ENCODE measurements at regions not wholly inside any gene's neighbourhood (a gene's known extent, or its start where the extent isn't known, plus 50 kb on each side); places are given as distances from the start of the nearest gene placed in this dataset.

DNA sequence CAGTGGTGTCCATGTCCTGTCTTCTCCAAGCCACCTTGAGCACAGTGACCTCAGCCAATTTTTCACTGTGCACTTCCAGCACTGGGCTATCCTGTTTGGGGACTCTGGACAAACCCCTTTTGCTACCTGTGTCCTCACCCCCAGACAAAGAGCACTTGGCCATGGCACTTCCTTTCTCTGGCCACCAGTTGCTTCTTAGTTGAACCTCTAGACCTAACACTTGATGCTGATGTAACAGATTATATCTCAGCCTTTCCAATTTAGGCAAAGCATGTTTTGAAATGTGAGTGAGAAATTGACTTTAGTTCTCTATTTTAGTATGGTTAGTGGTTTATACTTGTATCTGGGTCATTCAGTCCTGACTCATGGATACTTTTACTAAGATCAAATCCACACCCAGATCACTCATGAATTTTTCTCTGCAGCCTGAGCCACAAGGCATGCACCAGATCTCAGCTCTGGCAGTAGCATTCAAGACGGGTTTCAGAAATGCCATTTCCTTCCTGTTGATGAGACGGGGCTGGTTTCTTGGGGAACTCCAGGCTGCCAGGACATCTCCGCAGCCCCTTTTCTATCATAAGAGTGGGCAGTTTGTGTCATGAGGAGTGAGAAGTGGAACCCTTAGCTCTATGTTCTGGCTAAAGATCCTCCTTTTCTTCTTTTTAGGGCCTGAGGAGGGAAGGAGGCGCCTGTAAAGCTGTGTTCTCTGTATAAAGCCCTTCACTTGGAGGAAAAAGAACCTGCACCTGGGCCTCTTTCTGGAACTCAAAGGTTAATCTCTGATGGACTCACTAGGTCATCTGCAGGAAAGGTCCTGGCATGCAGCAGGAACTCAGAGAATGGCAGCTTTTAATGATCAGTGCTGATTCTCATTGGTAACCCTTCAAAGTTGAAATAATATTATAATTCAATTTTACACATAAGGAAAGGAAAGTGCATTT, 185.6 kb upstream of the TENM4 start:
- CTCF ChIA-PET (ENCODE audit: low intra/inter-chr PET ratio, low total read pairs) = no interaction called here
- H3K36me3 ChIP-seq (replicated peaks in 1 of 2; ENCODE audit: control insufficient read depth in 1 of 2, insufficient read depth in 2 of 2, low read length in 2 of 2) = no peaks in the 10 kb centered on the region
- H3K9ac ChIP-seq (ENCODE audit: insufficient read depth, low read depth, low read length) = no peak overlapping the region
- H3K27ac ChIP-seq (ENCODE audit: extremely low read length, insufficient read depth, low read length) = no peak overlapping the region
- POLR2A ChIA-PET = no interaction called here
- no peak for TF ChIP-seq ZNF335 (CRISPR knock-in tag; IDR thresholded peaks at IDR 0.05)
- no TSS peak for BruUV-seq (replicated peaks)
- no peaks in the 10 kb centered on the region for H3K27me3 ChIP-seq (ENCODE audit: control insufficient read depth in 1 of 2, insufficient read depth in 2 of 2, low read length in 2 of 2)
- no peak for DNase-seq (ENCODE audit: low spot score)
- in situ Hi-C loops (cut with HindIII; ENCODE audit: extremely low pct_ligation_motif_present, low pct_unique_long_range_greater_than_20kb) (no loop called here), intact Hi-C loops (cut with micrococcal nuclease; ENCODE audit: unreplicated experiment) (no loop called here)
- no peak overlapping the region for H2AFZ ChIP-seq (ENCODE audit: low read length)
- no peaks in the 10 kb centered on the region for H3K79me2 ChIP-seq (ENCODE audit: insufficient read depth, low read length)
- H3K9me3 ChIP-seq (ENCODE audit: low read length) = no peaks in the 10 kb centered on the region
- H4K20me1 ChIP-seq (ENCODE audit: insufficient read depth, low read length) = no peaks in the 10 kb centered on the region
- no peak for FAIRE-seq
- 20% methylated on average over 4 of the region's 4 CpGs for whole genome bisulfite sequencing (ENCODE audit: low lambda C conversion rate)
- H3K4me2 ChIP-seq (ENCODE audit: low read depth, low read length) = no peak overlapping the region
- H3K4me3 ChIP-seq (replicated peaks in 1 of 3; ENCODE audit: insufficient read depth in 1 of 3, low read depth in 2 of 3, low read length in 3 of 3) = no peak overlapping the region
- no peak for ATAC-seq
- H3K4me1 ChIP-seq (ENCODE audit: insufficient read depth, low read length) = no peaks in the 10 kb centered on the region

- H3K79me2 ChIP-seq (ENCODE audit: insufficient read depth, low read length) = no peaks in the 10 kb centered on the region
- H3K4me2 ChIP-seq (ENCODE audit: low read depth, low read length) = no peak overlapping the region
- ChIA-PET POLR2A (no interaction called here), CTCF (ENCODE audit: low intra/inter-chr PET ratio, low total read pairs) (no interaction called here)
- ATAC-seq = no peak
- no peak overlapping the region for H3K27ac ChIP-seq (ENCODE audit: extremely low read length, insufficient read depth, low read length)
- in situ Hi-C loops (cut with HindIII; ENCODE audit: extremely low pct_ligation_motif_present, low pct_unique_long_range_greater_than_20kb) (no loop called here), intact Hi-C loops (cut with micrococcal nuclease; ENCODE audit: unreplicated experiment) (no loop called here)
- no TSS peak for BruUV-seq (replicated peaks)
- H3K4me3 ChIP-seq (replicated peaks in 1 of 3; ENCODE audit: insufficient read depth in 1 of 3, low read depth in 2 of 3, low read length in 3 of 3) = no peak overlapping the region
- FAIRE-seq = no peak
- no peak overlapping the region for H3K9ac ChIP-seq (ENCODE audit: insufficient read depth, low read depth, low read length)
- no peak for DNase-seq (ENCODE audit: low spot score)
- no peak overlapping the region for H2AFZ ChIP-seq (ENCODE audit: low read length)
- no peaks in the 10 kb centered on the region for H3K36me3 ChIP-seq (replicated peaks in 1 of 2; ENCODE audit: control insufficient read depth in 1 of 2, insufficient read depth in 2 of 2, low read length in 2 of 2)
- no peaks in the 10 kb centered on the region for H3K27me3 ChIP-seq (ENCODE audit: control insufficient read depth in 1 of 2, insufficient read depth in 2 of 2, low read length in 2 of 2)
- 0% methylated on average over 2 of the region's 2 CpGs for WGBS (ENCODE audit: low lambda C conversion rate)
- no peaks in the 10 kb centered on the region for H4K20me1 ChIP-seq (ENCODE audit: insufficient read depth, low read length)
- H3K4me1 ChIP-seq (ENCODE audit: insufficient read depth, low read length) = no peaks in the 10 kb centered on the region
- H3K9me3 ChIP-seq (ENCODE audit: low read length) = no peaks in the 10 kb centered on the region
- TF ChIP-seq FOSL2 (CRISPR knock-in tag; IDR thresholded peaks at IDR 0.05) (no peak), ZBTB7B (CRISPR knock-in tag; IDR thresholded peaks at IDR 0.05) (no peak), NFE2 (CRISPR knock-in tag; IDR thresholded peaks at IDR 0.05) (no peak), IRX3 (CRISPR knock-in tag; IDR thresholded peaks at IDR 0.05; ENCODE audit: borderline replicate concordance, low read depth) (no peak), SUZ12 (IDR thresholded peaks at IDR 0.05; ENCODE audit: low read depth, low read length) (no peak), SALL2 (CRISPR knock-in tag; IDR thresholded peaks at IDR 0.05) (no peak), KAT8 (CRISPR knock-in tag; IDR thresholded peaks at IDR 0.05) (no peak), ZNF256 (CRISPR knock-in tag; conservative IDR thresholded peaks at IDR 0.05) (no peak), ZBTB43 (CRISPR knock-in tag; conservative IDR thresholded peaks at IDR 0.05) (no peak), ATF1 (CRISPR knock-in tag; IDR thresholded peaks at IDR 0.05) (no peak), ZNF382 (CRISPR knock-in tag; IDR thresholded peaks at IDR 0.05; ENCODE audit: borderline replicate concordance) (no peak), MXD3 (CRISPR knock-in tag; IDR thresholded peaks at IDR 0.05) (no peak), ZNF138 (CRISPR knock-in tag; IDR thresholded peaks at IDR 0.05; ENCODE audit: low read depth) (no peak), RBFOX2 (IDR thresholded peaks at IDR 0.05; ENCODE audit: low read depth, low read length) (no peak)
- TF ChIP-seq, protein P1, sequence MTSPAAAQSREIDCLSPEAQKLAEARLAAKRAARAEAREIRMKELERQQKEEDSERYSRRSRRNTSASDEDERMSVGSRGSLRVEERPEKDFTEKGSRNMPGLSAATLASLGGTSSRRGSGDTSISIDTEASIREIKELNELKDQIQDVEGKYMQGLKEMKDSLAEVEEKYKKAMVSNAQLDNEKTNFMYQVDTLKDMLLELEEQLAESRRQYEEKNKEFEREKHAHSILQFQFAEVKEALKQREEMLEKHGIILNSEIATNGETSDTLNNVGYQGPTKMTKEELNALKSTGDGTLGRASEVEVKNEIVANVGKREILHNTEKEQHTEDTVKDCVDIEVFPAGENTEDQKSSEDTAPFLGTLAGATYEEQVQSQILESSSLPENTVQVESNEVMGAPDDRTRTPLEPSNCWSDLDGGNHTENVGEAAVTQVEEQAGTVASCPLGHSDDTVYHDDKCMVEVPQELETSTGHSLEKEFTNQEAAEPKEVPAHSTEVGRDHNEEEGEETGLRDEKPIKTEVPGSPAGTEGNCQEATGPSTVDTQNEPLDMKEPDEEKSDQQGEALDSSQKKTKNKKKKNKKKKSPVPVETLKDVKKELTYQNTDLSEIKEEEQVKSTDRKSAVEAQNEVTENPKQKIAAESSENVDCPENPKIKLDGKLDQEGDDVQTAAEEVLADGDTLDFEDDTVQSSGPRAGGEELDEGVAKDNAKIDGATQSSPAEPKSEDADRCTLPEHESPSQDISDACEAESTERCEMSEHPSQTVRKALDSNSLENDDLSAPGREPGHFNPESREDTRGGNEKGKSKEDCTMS (CRISPR knock-in tag; conservative IDR thresholded peaks at IDR 0.05) = no peak
Observed at GRCh38 chr11:79623375-79623774, 182.5 kb upstream of the TENM4 start.
